ENCODE measurements at regions not wholly inside any gene's neighbourhood (a gene's known extent, or its start where the extent isn't known, plus 50 kb on each side); places are given as distances from the start of the nearest gene placed in this dataset.

DNA sequence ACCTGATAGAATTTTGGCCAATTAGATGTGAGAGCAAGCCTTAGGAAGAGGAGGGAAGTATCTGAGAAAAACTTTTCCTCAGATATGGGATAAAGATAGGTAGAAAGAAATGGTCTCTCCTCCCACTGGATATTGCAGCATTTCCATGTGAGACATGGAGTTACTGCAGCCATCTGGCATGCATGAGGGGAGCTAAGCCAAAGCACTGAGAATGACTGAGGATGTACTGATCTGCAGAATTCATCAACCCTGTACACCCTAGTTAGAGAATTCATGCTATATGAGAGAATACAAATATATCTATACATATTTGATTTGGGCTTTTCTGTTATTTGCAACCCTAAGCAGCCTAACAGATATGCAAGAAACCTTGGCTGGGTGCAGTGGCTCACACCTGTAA lies 52.5 kb upstream of the RPL34 start:
- DNase-seq = no peak
- H3K4me3 ChIP-seq (ENCODE audit: low read length) = no peak overlapping the region
- H3K4me1 Mint-ChIP-seq = no peaks in the 10 kb centered on the region
- H3K9ac ChIP-seq (ENCODE audit: extremely low read depth, low read length, poor library complexity, severe bottlenecking) = no peak overlapping the region
- H3K27me3 Mint-ChIP-seq (ENCODE audit: insufficient read depth) = no peaks in the 10 kb centered on the region
- no peaks in the 10 kb centered on the region for H3K36me3 Mint-ChIP-seq (ENCODE audit: low read depth)
- no peaks in the 10 kb centered on the region for H3K9me3 Mint-ChIP-seq
- no peak overlapping the region for H3K4me3 Mint-ChIP-seq
- no peaks in the 10 kb centered on the region for H3K4me1 ChIP-seq (ENCODE audit: control insufficient read depth, insufficient read depth, low read length)
- no peaks in the 10 kb centered on the region for H3K36me3 ChIP-seq (ENCODE audit: control insufficient read depth, insufficient read depth, low read length)
- H3K27ac Mint-ChIP-seq = no peak overlapping the region
- H3K27me3 ChIP-seq (ENCODE audit: control insufficient read depth, insufficient read depth, low read length, poor library complexity, severe bottlenecking) = no peaks in the 10 kb centered on the region
- H3K9me3 ChIP-seq (ENCODE audit: control insufficient read depth, low read length) = no peaks in the 10 kb centered on the region
- no peak for TF ChIP-seq CTCF (conservative IDR thresholded peaks at IDR 0.05)
- H3K27ac ChIP-seq (ENCODE audit: low read depth, low read length) = no peak overlapping the region

GRCh38 chr4:108561116-108561515 lies 59.3 kb upstream of the RPL34 start:
- 36 to 50% methylated on average over 2 to 3 of the region's 3 CpGs for WGBS, 2 experiments (ENCODE audit: insufficient coverage in 1 of 2, insufficient read length in 1 of 2)
- Histone ChIP-seq H3K4me3 (ENCODE audit: low read length) (no peak overlapping the region), H3K4me1 (ENCODE audit: control insufficient read depth, insufficient read depth, low read length) (no peaks in the 10 kb centered on the region), H3K27ac (ENCODE audit: low read depth, low read length) (no peak overlapping the region), H3K9ac (ENCODE audit: extremely low read depth, low read length, poor library complexity, severe bottlenecking) (no peak overlapping the region), H3K36me3 (ENCODE audit: control insufficient read depth, insufficient read depth, low read length) (no peaks in the 10 kb centered on the region), H3K27me3 (ENCODE audit: control insufficient read depth, insufficient read depth, low read length, poor library complexity, severe bottlenecking) (no peaks in the 10 kb centered on the region), H3K9me3 (ENCODE audit: control insufficient read depth, low read length) (no peaks in the 10 kb centered on the region)
- Mint-ChIP-seq H3K36me3 (ENCODE audit: low read depth) (no peaks in the 10 kb centered on the region), H3K27ac (no peak overlapping the region), H3K27me3 (ENCODE audit: insufficient read depth) (no peaks in the 10 kb centered on the region), H3K4me1 (no peaks in the 10 kb centered on the region), H3K4me3 (no peak overlapping the region), H3K9me3 (no peaks in the 10 kb centered on the region)
- no peak for TF ChIP-seq CTCF (conservative IDR thresholded peaks at IDR 0.05)
- DNase-seq = no peak

- no peak for DNase-seq
- H3K9me3 ChIP-seq (ENCODE audit: control insufficient read depth, low read length) = no peaks in the 10 kb centered on the region
- H3K4me1 ChIP-seq (ENCODE audit: control insufficient read depth, insufficient read depth, low read length) = no peaks in the 10 kb centered on the region
- no peaks in the 10 kb centered on the region for H3K36me3 ChIP-seq (ENCODE audit: control insufficient read depth, insufficient read depth, low read length)
- H3K27ac ChIP-seq (ENCODE audit: low read depth, low read length) = no peak overlapping the region
- H3K4me3 ChIP-seq (ENCODE audit: low read length) = no peak overlapping the region
- Mint-ChIP-seq H3K36me3 (ENCODE audit: low read depth) (no peaks in the 10 kb centered on the region), H3K27me3 (ENCODE audit: insufficient read depth) (peaks cover under 1% of the 10 kb centered on the region), H3K27ac (no peak overlapping the region), H3K9me3 (no peaks in the 10 kb centered on the region), H3K4me1 (no peaks in the 10 kb centered on the region), H3K4me3 (no peak overlapping the region)
- peaks cover 3% of the 10 kb centered on the region for H3K27me3 ChIP-seq (ENCODE audit: control insufficient read depth, insufficient read depth, low read length, poor library complexity, severe bottlenecking)
- H3K9ac ChIP-seq (ENCODE audit: extremely low read depth, low read length, poor library complexity, severe bottlenecking) = no peak overlapping the region
- WGBS, 2 experiments (ENCODE audit: insufficient coverage in 1 of 2, insufficient read length in 1 of 2) = 83% methylated on average over 4 of the region's 4 CpGs; no CpG with 5 or more reads in 1 of the 2 experiments
- TF ChIP-seq CTCF (conservative IDR thresholded peaks at IDR 0.05) = no peak
Measured at GRCh38 chr4:108560616-108561015, 59.8 kb upstream of the RPL34 start.

Data from endodermal cell (in vitro differentiated cells).